Progenitor cell of endocrine pancreas (in vitro differentiated cells): ENCODE measurements at regions not wholly inside any gene's neighbourhood (a gene's known extent, or its start where the extent isn't known, plus 50 kb on each side); places are given as distances from the start of the nearest gene placed in this dataset.

Experiments used
- DNase-seq: peaks from one replicate; pipeline ENCODE4 v3.0.0; 2021; ENCODE audit warnings: low spot score; ENCODE audit not compliant: unreplicated experiment
- H3K27ac Mint-ChIP-seq: 2 replicates; pipeline ENCODE4 v1.8.0; 2021; ENCODE audit warnings: mild to moderate bottlenecking, moderate library complexity, mixed read lengths
- H3K27me3 Mint-ChIP-seq: 2 replicates; pipeline ENCODE4 v1.8.0; 2021; ENCODE audit warnings: mixed read lengths
- H3K36me3 Mint-ChIP-seq: 2 replicates; pipeline ENCODE4 v1.8.0; 2022; ENCODE audit warnings: mixed read lengths; ENCODE audit not compliant: insufficient read depth
- H3K4me1 Mint-ChIP-seq: 2 replicates; pipeline ENCODE4 v1.8.0; 2021; ENCODE audit warnings: low read depth, mixed read lengths
- H3K4me3 Mint-ChIP-seq: 2 replicates; pipeline ENCODE4 v1.8.0; 2021; ENCODE audit warnings: low read depth, mild to moderate bottlenecking, moderate library complexity, mixed read lengths
- H3K9me3 Mint-ChIP-seq: 2 replicates; pipeline ENCODE4 v1.8.0; 2021; ENCODE audit warnings: low read depth, mixed read lengths
- CTCF ChIP-seq: fragments of 200-600 bp; sonication (generic); IDR thresholded peaks from one replicate; pipeline ENCODE4 v1.5.0; 2021; ENCODE audit warnings: antibody characterized with exemption, mild to moderate bottlenecking; ENCODE audit not compliant: unreplicated experiment

GRCh38 chr6:143609972-143610371 is 67.8 kb upstream of the PHACTR2 start:
- H3K36me3 Mint-ChIP-seq, result no peaks in the 10 kb centered on the region
- H3K27ac Mint-ChIP-seq, result no peak overlapping the region
- no peak for TF ChIP-seq CTCF
- no peak for DNase-seq
- H3K9me3 Mint-ChIP-seq, result no peaks in the 10 kb centered on the region
- H3K4me3 Mint-ChIP-seq, result no peak overlapping the region
- peaks cover 7% of the 10 kb centered on the region for H3K4me1 Mint-ChIP-seq
- no peaks in the 10 kb centered on the region for H3K27me3 Mint-ChIP-seq

GRCh38 chr6:143609501-143609900 is 68.3 kb upstream of the PHACTR2 start:
- TF ChIP-seq CTCF, result no peak
- no peak overlapping the region for H3K27ac Mint-ChIP-seq
- no peak for DNase-seq
- no peaks in the 10 kb centered on the region for H3K9me3 Mint-ChIP-seq
- no peaks in the 10 kb centered on the region for H3K27me3 Mint-ChIP-seq
- no peak overlapping the region for H3K4me3 Mint-ChIP-seq
- H3K4me1 Mint-ChIP-seq, result peaks cover 7% of the 10 kb centered on the region
- H3K36me3 Mint-ChIP-seq, result no peaks in the 10 kb centered on the region

- H3K27me3 Mint-ChIP-seq, result no peaks in the 10 kb centered on the region
- H3K4me3 Mint-ChIP-seq, result no peak overlapping the region
- no peak for TF ChIP-seq CTCF
- no peak for DNase-seq
- H3K9me3 Mint-ChIP-seq, result no peaks in the 10 kb centered on the region
- H3K4me1 Mint-ChIP-seq, result peaks cover 7% of the 10 kb centered on the region
- no peak overlapping the region for H3K27ac Mint-ChIP-seq
- no peaks in the 10 kb centered on the region for H3K36me3 Mint-ChIP-seq
These were observed 68.9 kb upstream of the PHACTR2 start for GRCh38 chr6:143608906-143609305.

GRCh38 chr6:143607974-143608373 is 69.8 kb upstream of the PHACTR2 start:
- H3K27ac Mint-ChIP-seq, result no peak overlapping the region
- H3K27me3 Mint-ChIP-seq, result no peaks in the 10 kb centered on the region
- DNase-seq, result no peak
- H3K36me3 Mint-ChIP-seq, result no peaks in the 10 kb centered on the region
- H3K4me1 Mint-ChIP-seq, result peaks cover 7% of the 10 kb centered on the region
- H3K4me3 Mint-ChIP-seq, result no peak overlapping the region
- no peak for TF ChIP-seq CTCF
- H3K9me3 Mint-ChIP-seq, result no peaks in the 10 kb centered on the region

GRCh38 chr6:143607168-143607567 is 70.6 kb upstream of the PHACTR2 start:
- peaks cover 7% of the 10 kb centered on the region for H3K4me1 Mint-ChIP-seq
- H3K27me3 Mint-ChIP-seq, result peaks cover under 1% of the 10 kb centered on the region
- no peak overlapping the region for H3K27ac Mint-ChIP-seq
- no peak for TF ChIP-seq CTCF
- no peak overlapping the region for H3K4me3 Mint-ChIP-seq
- DNase-seq, result no peak
- no peaks in the 10 kb centered on the region for H3K36me3 Mint-ChIP-seq
- H3K9me3 Mint-ChIP-seq, result no peaks in the 10 kb centered on the region
